ENCODE measurements at regions not wholly inside any gene's neighbourhood (a gene's known extent, or its start where the extent isn't known, plus 50 kb on each side); places are given as distances from the start of the nearest gene placed in this dataset.

DNA sequence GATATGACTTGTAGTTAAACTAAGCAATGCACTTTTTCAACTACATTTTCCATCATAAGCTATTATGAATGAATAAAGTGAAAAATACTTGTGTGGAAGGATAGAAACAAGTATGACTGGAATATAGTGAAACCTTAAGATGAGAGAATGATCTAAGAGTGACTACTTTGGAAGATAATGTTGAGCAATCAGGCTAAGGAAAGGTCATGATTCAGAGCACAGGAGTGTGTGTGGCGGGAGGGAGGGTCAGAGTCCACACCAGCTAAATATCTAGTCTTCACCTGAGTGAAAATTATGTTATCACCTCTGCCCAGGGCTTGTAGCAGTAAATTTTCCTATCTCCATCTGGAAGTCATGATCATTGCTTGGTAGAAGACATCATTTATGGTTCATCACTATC is 833.4 kb upstream of the ATXN8OS start:
- TF ChIP-seq, protein P1, sequence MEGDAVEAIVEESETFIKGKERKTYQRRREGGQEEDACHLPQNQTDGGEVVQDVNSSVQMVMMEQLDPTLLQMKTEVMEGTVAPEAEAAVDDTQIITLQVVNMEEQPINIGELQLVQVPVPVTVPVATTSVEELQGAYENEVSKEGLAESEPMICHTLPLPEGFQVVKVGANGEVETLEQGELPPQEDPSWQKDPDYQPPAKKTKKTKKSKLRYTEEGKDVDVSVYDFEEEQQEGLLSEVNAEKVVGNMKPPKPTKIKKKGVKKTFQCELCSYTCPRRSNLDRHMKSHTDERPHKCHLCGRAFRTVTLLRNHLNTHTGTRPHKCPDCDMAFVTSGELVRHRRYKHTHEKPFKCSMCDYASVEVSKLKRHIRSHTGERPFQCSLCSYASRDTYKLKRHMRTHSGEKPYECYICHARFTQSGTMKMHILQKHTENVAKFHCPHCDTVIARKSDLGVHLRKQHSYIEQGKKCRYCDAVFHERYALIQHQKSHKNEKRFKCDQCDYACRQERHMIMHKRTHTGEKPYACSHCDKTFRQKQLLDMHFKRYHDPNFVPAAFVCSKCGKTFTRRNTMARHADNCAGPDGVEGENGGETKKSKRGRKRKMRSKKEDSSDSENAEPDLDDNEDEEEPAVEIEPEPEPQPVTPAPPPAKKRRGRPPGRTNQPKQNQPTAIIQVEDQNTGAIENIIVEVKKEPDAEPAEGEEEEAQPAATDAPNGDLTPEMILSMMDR (optimal IDR thresholded peaks at IDR 0.05 in 1 of 3, IDR thresholded peaks at IDR 0.05 in 1 of 3, conservative IDR thresholded peaks at IDR 0.05 in 1 of 3; ENCODE audit: extremely low read depth in 1 of 3, insufficient read depth in 2 of 3, low read length in 3 of 3) = no peak
- TF ChIP-seq EZH2 (IDR thresholded peaks at IDR 0.05; ENCODE audit: low read length) = no peak

All from keratinocyte (primary cell).